HCT116 (cell line): ENCODE measurements at regions not wholly inside any gene's neighbourhood (a gene's known extent, or its start where the extent isn't known, plus 50 kb on each side); places are given as distances from the start of the nearest gene placed in this dataset.

Experiments
- ATAC-seq: fragments of 200-7000 bp; cut with Tn5 transposase; 2 replicates; pipeline ENCODE4 v1.9.1; 2020; ENCODE audit warnings: mild to moderate bottlenecking, moderate library complexity
- BruUV-seq: library from RNA; stranded (reverse); fragments of 400-500 nt; replicated peaks from 2 replicates; lab custom pipeline; 2021; lab: Mats Ljungman, UMichigan
- CTCF ChIA-PET: fragments of 300-600 bp; sonication (Branson Sonifier 250); formaldehyde crosslinking; loops from one replicate; lab custom pipeline; 2021; ENCODE audit warnings: antibody characterized with exemption; lab: Charles Lee
- POLR2A ChIA-PET: fragments of 300-600, 350-600 bp; sonication (Branson Sonifier 250); formaldehyde crosslinking; loops from one replicate; lab custom pipeline; 2021; ENCODE audit warnings: antibody characterized with exemption; lab: Charles Lee
- RAD21 ChIA-PET, 2 experiments: fragments of 300-600 bp; sonication (Branson Sonifier 250); formaldehyde crosslinking; loops; one replicate each; lab custom pipeline; 2023; ENCODE audit warnings: low total read pairs in 2 of 2; ENCODE audit not compliant: uncharacterized antibody in 2 of 2, unreplicated experiment in 2 of 2, low non-redundant PET in 1 of 2; lab: Charles Lee
- DNase-seq: peaks from one replicate; pipeline ENCODE4 v3.0.0-alpha.2; 2010; ENCODE audit warnings: low read depth, low spot score
- H2AFZ ChIP-seq: fragments of 200-600 bp; shearing (Covaris generic), sonication (generic); 2 replicates; pipeline ENCODE4 v1.6.1; 2017; ENCODE audit warnings: low read depth, mixed run types, mixed read lengths, antibody characterized with exemption, low read length; ENCODE audit not compliant: poor library complexity, severe bottlenecking
- H3K27ac ChIP-seq: 2 replicates; pipeline ENCODE4 v1.5.1; 2012; ENCODE audit warnings: low read depth, low read length
- H3K27me3 ChIP-seq: fragments of 200-600 bp; sonication (generic); 2 replicates; pipeline ENCODE4 v1.6.1; 2016; ENCODE audit warnings: mixed run types, low read length, mixed read lengths; ENCODE audit not compliant: insufficient read depth
- H3K36me3 ChIP-seq, 2 experiments: fragments of 200-500 bp in 1 of 2; fragments of 200-600 bp in 1 of 2; sonication (Bioruptor generic) in 1 of 2; sonication (generic) in 1 of 2; 2 replicates each; pipeline versions ENCODE4 v1.5.1 to v1.6.1; 2014 to 2016; ENCODE audit warnings: low read length in 2 of 2, inconsistent platforms in 1 of 2, mixed read lengths in 1 of 2, mixed run types in 1 of 2; ENCODE audit not compliant: insufficient read depth in 2 of 2, control insufficient read depth in 1 of 2
- H3K4me1 ChIP-seq, 2 experiments: fragments of 200-600 bp in 1 of 2; sonication (generic) in 1 of 2; 2 replicates each; pipeline versions ENCODE4 v1.5.1 to v1.6.1; 2012 to 2017; ENCODE audit warnings: low read length in 2 of 2, inconsistent platforms in 1 of 2, mild to moderate bottlenecking in 1 of 2, mixed read lengths in 1 of 2, mixed run types in 1 of 2, moderate library complexity in 1 of 2; ENCODE audit not compliant: insufficient read depth in 2 of 2, control insufficient read depth in 1 of 2
- H3K4me2 ChIP-seq: fragments of 200-600 bp; sonication (generic); 2 replicates; pipeline ENCODE4 v1.6.1; 2017; ENCODE audit warnings: mixed run types, low read length, mixed read lengths
- H3K4me3 ChIP-seq, 2 experiments: fragments of 200-600 bp in 1 of 2; sonication (generic) in 1 of 2; replicated peaks in 1 of 2; 2 replicates each; pipeline ENCODE4 v1.5.1; 2011 to 2016; ENCODE audit warnings: low read length in 2 of 2, control low read depth in 1 of 2, low read depth in 1 of 2, mild to moderate bottlenecking in 1 of 2, mixed read lengths in 1 of 2, mixed run types in 1 of 2
- H3K79me2 ChIP-seq: fragments of 200-600 bp; sonication (generic); 2 replicates; pipeline ENCODE4 v1.6.1; 2017; ENCODE audit warnings: mild to moderate bottlenecking, mixed run types, low read length, moderate library complexity, mixed read lengths; ENCODE audit not compliant: insufficient read depth
- H3K9ac ChIP-seq: fragments of 200-600 bp; sonication (generic); 2 replicates; pipeline ENCODE4 v1.6.1; 2016; ENCODE audit warnings: low read length, mixed read lengths
- H3K9me2 ChIP-seq: fragments of 200-600 bp; sonication (generic), shearing (Covaris generic); 2 replicates; pipeline ENCODE4 v1.6.1; 2017; ENCODE audit warnings: mixed run types, mild to moderate bottlenecking, moderate library complexity; ENCODE audit not compliant: insufficient read depth
- H3K9me3 ChIP-seq, 2 experiments: fragments of 200-500 bp in 1 of 2; fragments of 200-600 bp in 1 of 2; sonication (Bioruptor generic) in 1 of 2; sonication (generic) in 1 of 2; 2 replicates each; pipeline ENCODE4 v1.6.1; 2014 to 2017; ENCODE audit warnings: low read length in 2 of 2, mixed read lengths in 2 of 2, inconsistent platforms in 1 of 2, low read depth in 1 of 2, mild to moderate bottlenecking in 1 of 2, mixed run types in 1 of 2, moderate library complexity in 1 of 2; ENCODE audit not compliant: control insufficient read depth in 1 of 2, insufficient read depth in 1 of 2
- H4K20me1 ChIP-seq: fragments of 200-600 bp; sonication (generic), shearing (Covaris generic); 2 replicates; pipeline ENCODE4 v1.6.1; 2017; ENCODE audit warnings: mixed run types, mild to moderate bottlenecking, moderate library complexity; ENCODE audit not compliant: insufficient read depth
- ATF3 ChIP-seq: IDR thresholded peaks from 2 replicates; pipeline ENCODE4 v1.6.1; 2012
- CBX3 ChIP-seq: IDR thresholded peaks from 2 replicates; pipeline ENCODE4 v1.6.1; 2012; ENCODE audit warnings: low read depth
- CEBPB ChIP-seq: IDR thresholded peaks from 2 replicates; pipeline ENCODE4 v1.6.1; 2012; ENCODE audit warnings: low read depth
- ELF1 ChIP-seq: IDR thresholded peaks from 2 replicates; pipeline ENCODE4 v1.6.1; 2012; ENCODE audit warnings: low read depth, borderline replicate concordance
- EZH2 ChIP-seq: fragments of 200-600 bp; sonication (generic); IDR thresholded peaks from 2 replicates; pipeline ENCODE4 v1.6.1; 2017; ENCODE audit warnings: antibody characterized with exemption, mixed run types
- FOSL1 ChIP-seq: IDR thresholded peaks from 2 replicates; pipeline ENCODE4 v1.6.1; 2012; ENCODE audit warnings: low read depth
- JUND ChIP-seq: IDR thresholded peaks from 2 replicates; pipeline ENCODE4 v1.6.1; 2012
- MAX ChIP-seq: IDR thresholded peaks from 2 replicates; pipeline ENCODE4 v1.6.1; 2012
- POLR2A ChIP-seq: IDR thresholded peaks from 2 replicates; pipeline ENCODE4 v1.7.0; 2011; ENCODE audit warnings: borderline replicate concordance; ENCODE audit not compliant: insufficient read depth, insufficient read length; ENCODE audit errors: extremely low read depth
- POLR2AphosphoS5 ChIP-seq: IDR thresholded peaks from 2 replicates; pipeline ENCODE4 v1.6.1; 2011; ENCODE audit warnings: mild to moderate bottlenecking, low read depth, low read length, moderate library complexity
- RAD21 ChIP-seq: IDR thresholded peaks from 2 replicates; pipeline ENCODE4 v1.6.1; 2012; ENCODE audit warnings: low read depth, mild to moderate bottlenecking
- REST ChIP-seq: IDR thresholded peaks from 2 replicates; pipeline ENCODE4 v1.6.1; 2012; ENCODE audit warnings: low read depth
- SIN3A ChIP-seq: IDR thresholded peaks from 2 replicates; pipeline ENCODE4 v1.6.1; 2012; ENCODE audit warnings: low read depth
- TCF7L2 ChIP-seq: IDR thresholded peaks from 2 replicates; pipeline ENCODE4 v1.7.0; 2011; ENCODE audit warnings: borderline replicate concordance, inconsistent platforms; ENCODE audit not compliant: insufficient read depth, insufficient read length; ENCODE audit errors: extremely low read depth
- YY1 ChIP-seq: IDR thresholded peaks from 2 replicates; pipeline ENCODE4 v1.6.1; 2011; ENCODE audit warnings: low read length, low read depth, moderate library complexity, mild to moderate bottlenecking; ENCODE audit not compliant: insufficient replicate concordance; ENCODE audit errors: extremely low read depth
- ZBTB33 ChIP-seq: IDR thresholded peaks from 2 replicates; pipeline ENCODE4 v1.6.1; 2011; ENCODE audit warnings: mild to moderate bottlenecking, low read length, moderate library complexity; ENCODE audit not compliant: insufficient replicate concordance; ENCODE audit errors: extremely low read depth
- ZFX ChIP-seq: fragments of 450-650 bp; IDR thresholded peaks from 2 replicates; pipeline ENCODE4 v1.6.1; 2017
- intact Hi-C: fragments of 100-400 bp; cut with micrococcal nuclease; formaldehyde crosslinking; loops from 2 replicates; pipeline ENCODE4 v1.10.0; 2022

- BruUV-seq, result no TSS peak
- Histone ChIP-seq H3K36me3 (no peaks in the 10 kb centered on the region), H3K79me2 (no peaks in the 10 kb centered on the region), H3K9ac (no peak overlapping the region), H3K9me3 (no peaks in the 10 kb centered on the region), H3K4me1 (no peaks in the 10 kb centered on the region), H3K4me3 (no peak overlapping the region), H3K9me2 (no peaks in the 10 kb centered on the region), H2AFZ (no peak overlapping the region), H3K4me2 (no peak overlapping the region), H4K20me1 (no peaks in the 10 kb centered on the region), H3K27ac (no peak overlapping the region), H3K27me3 (no peaks in the 10 kb centered on the region)
- intact Hi-C loops, result no loop called here
- no peak for DNase-seq
- ChIA-PET POLR2A (no interaction called here), CTCF (no interaction called here), RAD21 (no interaction called here)
- ATAC-seq, result no peak
- TF ChIP-seq FOSL1, result no peak
- no peak for TF ChIP-seq REST
- no peak for TF ChIP-seq YY1
- no peak for TF ChIP-seq CEBPB
- TF ChIP-seq SIN3A, result no peak
Observed at GRCh38 chr5:163193886-163194285, 243.5 kb upstream of the CCNG1 start.

- Histone ChIP-seq H3K36me3 (no peaks in the 10 kb centered on the region), H3K9ac (no peak overlapping the region), H4K20me1 (no peaks in the 10 kb centered on the region), H3K27me3 (0 out of 2 replicates have a peak, but pooled peaks cover 8% of the 10 kb centered on the region), H3K4me2 (no peak overlapping the region), H3K4me3 (no peak overlapping the region), H3K79me2 (no peaks in the 10 kb centered on the region), H3K4me1 (no peaks in the 10 kb centered on the region), H3K9me2 (no peaks in the 10 kb centered on the region), H3K9me3 (no peaks in the 10 kb centered on the region), H3K27ac (no peak overlapping the region), H2AFZ (no peak overlapping the region)
- no peak for ATAC-seq
- RAD21 ChIA-PET, result no interaction called here
- CTCF ChIA-PET, result no interaction called here
- intact Hi-C loops, result no loop called here
- POLR2A ChIA-PET, result no interaction called here
- no TSS peak for BruUV-seq
- no peak for DNase-seq
- TF ChIP-seq ZFX, result no peak
- TF ChIP-seq RAD21, result no peak
- no peak for TF ChIP-seq CBX3
- no peak for TF ChIP-seq POLR2A
- TF ChIP-seq TCF7L2, result no peak
- no peak for TF ChIP-seq MAX
- no peak for TF ChIP-seq ZBTB33
- TF ChIP-seq EZH2, result no peak
- TF ChIP-seq ATF3, result no peak
- TF ChIP-seq YY1, result no peak
- TF ChIP-seq JUND, result no peak
- TF ChIP-seq POLR2AphosphoS5, result no peak
- no peak for TF ChIP-seq ELF1
Observed at GRCh38 chr5:163205645-163206044, 231.8 kb upstream of the CCNG1 start.
